GM23248 (cell line): ENCODE measurements at regions not wholly inside any gene's neighbourhood (a gene's known extent, or its start where the extent isn't known, plus 50 kb on each side); places are given as distances from the start of the nearest gene placed in this dataset.

ENCODE experiments used
- DNase-seq: peaks from one replicate; pipeline ENCODE4 v3.0.0-alpha.2; 2015
- H2AFZ ChIP-seq: fragments of 200-600 bp; sonication (generic); 2 replicates; pipeline ENCODE4 v1.6.1; 2016; ENCODE audit warnings: antibody characterized with exemption
- H3F3A ChIP-seq: fragments of 200-600 bp; sonication (generic); 2 replicates; pipeline ENCODE4 v1.6.1; 2016; ENCODE audit warnings: mild to moderate bottlenecking, antibody characterized with exemption, mixed run types; ENCODE audit not compliant: insufficient read depth
- H3K27ac ChIP-seq: fragments of 200-600 bp; sonication (generic); 2 replicates; pipeline ENCODE4 v1.5.1; 2016; ENCODE audit warnings: mild to moderate bottlenecking
- H3K27me3 ChIP-seq: fragments of 200-600 bp; sonication (generic); replicated peaks from 2 replicates; pipeline ENCODE4 v1.6.1; 2016; ENCODE audit warnings: mild to moderate bottlenecking; ENCODE audit not compliant: insufficient read depth
- H3K36me3 ChIP-seq: fragments of 200-600 bp; sonication (generic); 2 replicates; pipeline ENCODE4 v1.6.1; 2016; ENCODE audit warnings: low read depth, mild to moderate bottlenecking
- H3K4me1 ChIP-seq: fragments of 200-600 bp; sonication (generic); 2 replicates; pipeline ENCODE4 v1.6.1; 2016; ENCODE audit warnings: mild to moderate bottlenecking; ENCODE audit not compliant: insufficient read depth
- H3K4me2 ChIP-seq: fragments of 200-600 bp; sonication (generic); one replicate; pipeline ENCODE4 v1.6.1; 2016; ENCODE audit warnings: mild to moderate bottlenecking; ENCODE audit not compliant: unreplicated experiment
- H3K4me3 ChIP-seq: fragments of 200-600 bp; sonication (generic); 2 replicates; pipeline ENCODE4 v1.5.1; 2016; ENCODE audit warnings: mild to moderate bottlenecking
- H3K79me2 ChIP-seq: fragments of 200-600 bp; sonication (generic); 2 replicates; pipeline ENCODE4 v1.6.1; 2016; ENCODE audit warnings: mild to moderate bottlenecking; ENCODE audit not compliant: insufficient read depth
- H3K9ac ChIP-seq: fragments of 200-600 bp; sonication (generic); 2 replicates; pipeline ENCODE4 v1.6.1; 2016; ENCODE audit warnings: mild to moderate bottlenecking
- H3K9me2 ChIP-seq: fragments of 200-600 bp; sonication (generic); 2 replicates; pipeline ENCODE4 v1.6.1; 2016; ENCODE audit warnings: mixed run types, mild to moderate bottlenecking, moderate library complexity; ENCODE audit not compliant: insufficient read depth
- H3K9me3 ChIP-seq: fragments of 200-600 bp; sonication (generic); one replicate; pipeline ENCODE4 v1.6.1; 2017; ENCODE audit warnings: low read depth
- H4K20me1 ChIP-seq: fragments of 200-600 bp; sonication (generic); 2 replicates; pipeline ENCODE4 v1.6.0; 2016; ENCODE audit not compliant: insufficient read depth
- EZH2 ChIP-seq: fragments of 200-600 bp; sonication (generic); IDR thresholded peaks from 2 replicates; pipeline ENCODE4 v1.6.1; 2018; ENCODE audit warnings: antibody characterized with exemption, mild to moderate bottlenecking; ENCODE audit not compliant: insufficient read depth, poor library complexity, severe bottlenecking
- EZH2phosphoT487 ChIP-seq: fragments of 200-600 bp; sonication (generic); IDR thresholded peaks from 2 replicates; pipeline ENCODE4 v1.6.1; 2018; ENCODE audit warnings: antibody characterized with exemption, moderate library complexity, mild to moderate bottlenecking, low read depth; ENCODE audit not compliant: insufficient read depth
- WGBS, 2 experiments: methylation state at CpG; one replicate each; pipeline ENCODE4 v1.1.6; 2015 to 2017; ENCODE audit warnings: low lambda C conversion rate in 2 of 2, low coverage in 1 of 2; ENCODE audit errors: missing lambda C conversion rate in 2 of 2; 5-methylcytosine and 5-hydroxymethylcytosine counted together
- in situ Hi-C: fragments of 300-500 bp; cut with MboI; formaldehyde crosslinking; loops from 2 replicates; pipeline ENCODE4 v1.15.0; 2020

DNA sequence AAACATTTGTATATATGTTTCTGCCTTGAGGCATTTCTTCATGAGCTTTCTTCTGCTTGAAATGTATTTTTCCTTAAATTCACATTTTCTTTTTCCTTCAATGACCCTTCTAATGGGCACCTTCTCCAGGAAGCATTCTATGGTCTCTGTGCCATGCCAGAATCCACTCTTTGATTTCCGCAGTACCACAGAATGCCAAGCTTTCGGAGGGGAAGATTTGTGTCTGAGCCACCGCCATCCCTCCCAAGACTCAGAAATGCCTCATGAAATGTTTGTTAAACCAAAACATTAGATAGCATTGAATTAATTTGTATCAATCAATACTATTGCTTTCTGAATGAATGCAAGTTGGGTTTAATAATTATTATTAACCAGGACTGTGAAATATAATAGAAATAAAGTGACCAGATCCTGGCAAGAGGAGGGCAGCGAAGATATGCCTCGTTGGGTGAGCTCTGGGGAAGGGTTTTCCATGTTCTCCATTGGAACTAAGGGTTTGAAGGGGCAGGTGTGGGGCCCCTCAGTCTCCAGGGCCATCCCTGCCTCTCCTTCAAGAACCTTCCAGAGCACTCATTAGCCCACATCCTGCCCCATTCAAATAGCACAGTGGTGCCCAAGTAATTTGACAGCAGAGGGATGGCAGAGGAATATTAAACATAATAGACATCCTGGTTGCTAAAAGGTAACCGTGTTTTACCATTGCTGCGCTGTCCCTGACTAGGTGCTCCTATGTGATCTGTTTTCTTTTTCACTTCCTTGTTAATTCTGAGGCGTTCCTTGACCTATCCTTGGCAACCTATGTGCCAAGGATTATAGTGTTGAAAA is 189.6 kb downstream of the MYCN start:
- H3K9me2 ChIP-seq = no peaks in the 10 kb centered on the region
- H3K9me3 ChIP-seq = no peaks in the 10 kb centered on the region
- no peaks in the 10 kb centered on the region for H3K36me3 ChIP-seq
- H3K79me2 ChIP-seq = no peaks in the 10 kb centered on the region
- no peaks in the 10 kb centered on the region for H4K20me1 ChIP-seq
- WGBS, 2 experiments = 17 to 20% methylated on average over 8 of the region's 8 CpGs
- no peak overlapping the region for H2AFZ ChIP-seq
- H3K4me1 ChIP-seq = no peaks in the 10 kb centered on the region
- DNase-seq = no peak
- in situ Hi-C loops = no loop called here
- TF ChIP-seq EZH2phosphoT487 (no peak), EZH2 (no peak)
- no peaks in the 10 kb centered on the region for H3K27me3 ChIP-seq
- no peak overlapping the region for H3K4me3 ChIP-seq
- H3F3A ChIP-seq = no peaks in the 10 kb centered on the region
- H3K4me2 ChIP-seq = no peak overlapping the region
- no peak overlapping the region for H3K27ac ChIP-seq
- H3K9ac ChIP-seq = no peak overlapping the region

DNA sequence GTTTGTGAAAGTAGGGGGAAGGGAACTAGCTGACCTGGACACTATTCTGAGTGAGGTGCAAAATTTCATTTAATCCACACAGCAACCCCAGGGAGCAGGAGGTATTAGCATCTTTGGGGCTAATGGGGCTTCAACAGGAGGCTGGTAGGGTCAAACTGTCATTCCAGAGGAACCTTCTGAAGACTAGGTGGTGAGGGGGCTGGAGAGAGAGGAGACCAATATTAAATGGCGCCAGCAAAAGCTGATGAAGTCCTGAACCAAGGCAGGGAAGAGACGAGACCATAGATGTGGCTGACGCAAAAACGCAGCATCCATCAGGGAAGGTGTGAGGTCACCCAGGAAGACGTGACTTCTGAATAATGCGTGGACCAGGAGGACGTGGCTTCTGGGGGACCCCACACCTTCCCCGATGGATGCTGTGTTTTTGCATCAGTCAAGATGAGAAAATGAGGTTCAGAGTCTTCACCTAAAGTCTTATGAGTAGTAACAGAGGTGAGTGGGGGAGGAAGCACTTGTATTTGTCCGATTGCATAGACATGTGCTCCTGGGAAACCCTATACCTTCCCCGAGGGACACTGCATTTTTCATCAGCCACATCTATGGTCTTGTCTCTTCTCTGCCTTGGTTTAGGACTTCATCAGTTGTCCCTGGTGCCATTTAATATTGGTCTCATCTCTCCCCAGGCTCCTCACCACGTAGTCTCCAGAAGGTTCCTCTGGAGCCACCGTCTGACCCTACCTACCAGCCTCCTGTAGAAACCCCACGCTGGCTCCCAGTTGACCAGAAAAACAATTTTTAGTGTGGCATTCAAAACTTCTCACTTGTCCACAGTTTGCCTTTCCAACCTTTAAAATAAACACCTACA is 188.6 kb downstream of the MYCN start:
- Histone ChIP-seq H3K27me3 (no peaks in the 10 kb centered on the region), H3K27ac (no peak overlapping the region), H2AFZ (no peak overlapping the region), H3K4me1 (no peaks in the 10 kb centered on the region), H3K4me3 (no peak overlapping the region), H3K9me2 (no peaks in the 10 kb centered on the region), H3F3A (no peaks in the 10 kb centered on the region), H3K9ac (no peak overlapping the region), H3K4me2 (no peak overlapping the region), H3K79me2 (no peaks in the 10 kb centered on the region), H3K9me3 (no peaks in the 10 kb centered on the region), H4K20me1 (no peaks in the 10 kb centered on the region), H3K36me3 (no peaks in the 10 kb centered on the region)
- in situ Hi-C loops = no loop called here
- WGBS, 2 experiments = 31 to 39% methylated on average over 13 of the region's 13 CpGs
- no peak for DNase-seq
- no peak for TF ChIP-seq EZH2
- TF ChIP-seq EZH2phosphoT487 = no peak

DNA sequence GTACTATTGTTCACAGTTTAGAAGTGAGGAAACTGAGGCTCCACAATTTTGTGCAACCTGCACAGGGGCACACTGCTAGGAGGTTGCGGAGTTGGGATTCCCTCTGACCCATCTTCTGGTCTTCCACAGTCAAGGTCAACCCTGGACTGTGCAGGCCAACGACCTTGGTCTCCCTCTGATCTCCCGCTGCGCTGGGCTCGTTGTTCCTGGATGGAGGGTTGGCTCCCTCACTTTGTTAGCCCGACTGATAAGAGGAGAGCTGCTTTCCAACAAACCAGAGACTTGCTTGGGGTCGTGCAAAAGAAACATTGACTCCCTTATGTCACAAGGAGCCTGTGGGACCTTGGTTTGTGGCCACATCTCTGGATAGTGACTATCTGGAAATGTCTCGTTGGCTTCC is 187.6 kb downstream of the MYCN start:
- Histone ChIP-seq H3K27ac (no peak overlapping the region), H3K4me2 (no peak overlapping the region), H3K9me2 (no peaks in the 10 kb centered on the region), H3K4me1 (no peaks in the 10 kb centered on the region), H3K9ac (no peak overlapping the region), H3K79me2 (no peaks in the 10 kb centered on the region), H4K20me1 (no peaks in the 10 kb centered on the region), H2AFZ (no peak overlapping the region), H3K4me3 (no peak overlapping the region), H3K27me3 (no peaks in the 10 kb centered on the region), H3K36me3 (no peaks in the 10 kb centered on the region), H3K9me3 (no peaks in the 10 kb centered on the region), H3F3A (no peaks in the 10 kb centered on the region)
- WGBS, 2 experiments = 29 to 31% methylated on average over 8 of the region's 8 CpGs
- DNase-seq = no peak
- TF ChIP-seq EZH2phosphoT487 = no peak
- in situ Hi-C loops = no loop called here

DNA sequence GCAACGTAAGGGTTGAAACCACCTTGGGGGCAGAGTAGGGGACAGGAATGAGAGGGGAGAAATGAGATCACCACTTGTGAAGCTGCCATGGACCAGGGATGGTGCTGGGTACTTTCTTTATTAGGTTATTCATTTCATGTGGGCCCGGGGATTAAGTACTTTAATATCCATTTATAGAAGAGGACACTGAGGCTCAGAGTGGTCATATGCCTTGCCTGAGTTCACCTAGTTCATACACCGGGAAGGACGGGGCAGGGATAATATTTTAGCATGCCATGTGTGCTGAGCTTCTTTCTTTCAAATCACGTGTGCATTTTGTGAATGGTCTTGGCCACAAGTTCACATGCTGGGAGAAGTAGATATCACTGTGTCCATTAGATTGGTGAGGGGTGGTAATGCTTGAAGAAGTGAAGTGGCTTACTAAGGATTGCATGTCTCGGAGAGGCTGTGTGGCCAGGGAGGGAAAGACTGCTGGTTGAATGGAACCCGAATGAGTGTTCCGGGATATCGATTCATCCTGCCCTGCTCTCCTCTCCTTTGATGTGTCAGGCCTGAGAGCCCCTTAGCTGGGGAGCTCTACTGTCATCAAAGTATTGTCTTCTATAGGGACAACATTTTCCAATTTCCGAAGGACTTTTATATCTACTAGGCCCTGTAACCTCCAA is 187.1 kb downstream of the MYCN start:
- Histone ChIP-seq H3K4me2 (no peak overlapping the region), H3K4me3 (no peak overlapping the region), H3K4me1 (no peaks in the 10 kb centered on the region), H3K9me2 (no peaks in the 10 kb centered on the region), H3F3A (no peaks in the 10 kb centered on the region), H3K9ac (no peak overlapping the region), H2AFZ (no peak overlapping the region), H3K36me3 (no peaks in the 10 kb centered on the region), H3K27me3 (no peaks in the 10 kb centered on the region), H3K79me2 (no peaks in the 10 kb centered on the region), H4K20me1 (no peaks in the 10 kb centered on the region), H3K27ac (no peak overlapping the region), H3K9me3 (no peaks in the 10 kb centered on the region)
- in situ Hi-C loops = no loop called here
- DNase-seq = no peak
- no peak for TF ChIP-seq EZH2
- no peak for TF ChIP-seq EZH2phosphoT487
- WGBS, 2 experiments = 23 to 25% methylated on average over 10 of the region's 10 CpGs
